AG04449 (cell line): ENCODE measurements at regions not wholly inside any gene's neighbourhood (a gene's known extent, or its start where the extent isn't known, plus 50 kb on each side); places are given as distances from the start of the nearest gene placed in this dataset.

ENCODE experiments used
- CTCF ChIA-PET: fragments of 350-600 bp; formaldehyde crosslinking; extraction: SDS; loops from one replicate; lab custom pipeline; 2021; ENCODE audit warnings: antibody characterized with exemption; lab: Yijun Ruan, JAX
- POLR2A ChIA-PET: fragments of 400-600, 350-600 bp; formaldehyde crosslinking; extraction: SDS; loops from one replicate; lab custom pipeline; 2020; ENCODE audit warnings: antibody characterized with exemption, inconsistent platforms; lab: Yijun Ruan, JAX
- DNase-seq: peaks from one replicate; pipeline ENCODE4 v3.0.0-alpha.2; 2010; ENCODE audit warnings: low read depth, low spot score
- H3K4me3 ChIP-seq: 2 replicates; pipeline ENCODE4 v1.5.1; 2011; ENCODE audit warnings: low read depth, mild to moderate bottlenecking, control low read depth, low read length
- TF ChIP-seq, protein P1 (sequence below): IDR thresholded peaks from one replicate; pipeline ENCODE4 v1.5.1; 2011; ENCODE audit warnings: mild to moderate bottlenecking, moderate library complexity, low read length, control low read depth, inconsistent platforms; ENCODE audit not compliant: insufficient read depth; ENCODE audit errors: missing control alignments

DNA sequence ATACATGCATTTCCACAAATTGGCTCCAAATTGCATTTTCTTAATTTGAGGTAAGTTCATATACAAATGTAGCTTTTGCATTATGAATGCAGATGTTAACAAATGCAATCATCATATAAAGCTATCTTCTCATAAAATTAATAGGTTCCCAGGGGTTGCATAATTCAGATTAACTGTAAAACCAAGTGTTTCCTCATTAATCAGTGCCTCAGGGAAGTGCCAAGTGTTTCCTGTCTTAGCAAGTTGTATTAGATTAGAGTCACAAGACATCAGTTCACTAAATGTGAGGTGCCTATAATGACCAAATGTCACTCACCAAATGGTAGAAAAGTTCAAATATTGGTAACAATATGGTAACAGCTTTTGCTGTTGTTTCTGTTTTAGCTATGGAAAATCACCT, 140.8 kb downstream of the PTGER3 start:
- TF ChIP-seq, protein P1, sequence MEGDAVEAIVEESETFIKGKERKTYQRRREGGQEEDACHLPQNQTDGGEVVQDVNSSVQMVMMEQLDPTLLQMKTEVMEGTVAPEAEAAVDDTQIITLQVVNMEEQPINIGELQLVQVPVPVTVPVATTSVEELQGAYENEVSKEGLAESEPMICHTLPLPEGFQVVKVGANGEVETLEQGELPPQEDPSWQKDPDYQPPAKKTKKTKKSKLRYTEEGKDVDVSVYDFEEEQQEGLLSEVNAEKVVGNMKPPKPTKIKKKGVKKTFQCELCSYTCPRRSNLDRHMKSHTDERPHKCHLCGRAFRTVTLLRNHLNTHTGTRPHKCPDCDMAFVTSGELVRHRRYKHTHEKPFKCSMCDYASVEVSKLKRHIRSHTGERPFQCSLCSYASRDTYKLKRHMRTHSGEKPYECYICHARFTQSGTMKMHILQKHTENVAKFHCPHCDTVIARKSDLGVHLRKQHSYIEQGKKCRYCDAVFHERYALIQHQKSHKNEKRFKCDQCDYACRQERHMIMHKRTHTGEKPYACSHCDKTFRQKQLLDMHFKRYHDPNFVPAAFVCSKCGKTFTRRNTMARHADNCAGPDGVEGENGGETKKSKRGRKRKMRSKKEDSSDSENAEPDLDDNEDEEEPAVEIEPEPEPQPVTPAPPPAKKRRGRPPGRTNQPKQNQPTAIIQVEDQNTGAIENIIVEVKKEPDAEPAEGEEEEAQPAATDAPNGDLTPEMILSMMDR = no peak
- POLR2A ChIA-PET = no interaction called here
- CTCF ChIA-PET = no interaction called here
- no peak overlapping the region for H3K4me3 ChIP-seq
- DNase-seq = no peak

DNA sequence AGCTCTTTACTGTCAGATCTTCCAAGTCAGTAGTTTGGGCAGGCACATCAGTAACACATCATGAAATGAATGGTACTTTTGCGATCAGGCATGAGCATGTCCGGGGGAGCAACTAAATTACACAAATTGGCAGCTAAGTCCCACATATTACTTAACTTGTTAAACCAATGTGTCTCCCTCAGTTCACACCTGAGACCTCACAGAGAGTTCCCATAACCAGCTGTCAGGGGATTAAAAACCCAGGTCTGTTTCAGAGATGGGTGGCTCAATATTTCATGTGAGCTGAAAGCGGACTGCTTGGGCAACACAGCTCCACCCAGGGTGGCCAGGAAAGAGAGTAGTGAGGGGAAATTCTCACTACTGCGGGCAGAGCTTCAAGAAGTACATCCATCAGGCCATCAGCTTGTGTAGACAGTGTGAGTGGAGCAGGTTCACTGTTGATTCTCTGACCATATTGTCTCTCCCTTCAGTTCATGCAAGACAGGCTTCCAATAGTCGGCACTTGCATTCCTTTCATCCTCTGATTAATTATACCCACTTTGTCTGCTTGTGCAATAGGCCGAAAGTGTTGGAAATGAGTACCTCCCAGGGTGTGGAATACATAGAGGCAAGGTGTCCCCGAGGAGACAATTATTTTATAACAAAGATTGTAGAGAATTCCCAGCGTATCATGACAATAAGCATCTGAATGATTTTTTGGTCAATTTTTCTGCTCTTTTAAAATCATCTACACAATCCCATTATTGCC, 139.9 kb downstream of the PTGER3 start:
- no peak overlapping the region for H3K4me3 ChIP-seq
- CTCF ChIA-PET = interaction anchor here (1.0 kb wide), 1 partner anchor 11 kb away, joined by 5 read pairs; no protein-coding TSS in a partner anchor
- DNase-seq = no peak
- TF ChIP-seq, protein P1 = no peak
- POLR2A ChIA-PET = no interaction called here

DNA sequence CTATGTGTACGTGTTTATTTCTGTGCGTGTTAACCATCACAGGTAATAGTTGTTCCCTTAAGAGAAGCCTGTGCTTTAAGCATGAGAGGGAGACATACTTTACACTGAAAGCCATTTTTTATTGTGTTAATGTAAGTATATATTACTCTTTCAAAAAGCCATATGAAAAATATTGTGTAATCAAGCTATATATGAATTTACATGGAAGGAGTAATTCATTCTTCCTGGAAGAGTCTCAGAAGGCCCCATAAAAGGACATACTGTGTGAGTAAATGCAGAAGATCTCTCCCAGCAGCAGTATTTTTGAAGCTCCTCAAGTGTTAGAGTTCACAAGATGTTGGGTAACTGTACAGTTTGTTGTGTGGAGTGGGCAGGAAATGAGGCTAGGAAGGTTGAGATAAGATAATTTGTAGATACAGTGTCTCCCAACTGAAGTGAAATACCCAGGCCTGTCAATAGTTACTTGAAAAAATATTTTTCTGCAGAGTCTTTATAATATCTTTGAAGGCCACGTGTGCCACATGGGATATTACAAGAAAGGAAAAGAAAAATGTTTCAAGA, 138.3 kb downstream of the PTGER3 start:
- TF ChIP-seq, protein P1 = no peak
- H3K4me3 ChIP-seq = no peak overlapping the region
- ChIA-PET POLR2A (no interaction called here), CTCF (interaction anchor here (1.1 kb wide), 1 partner anchor 12 kb away, joined by 3 read pairs; no protein-coding TSS in a partner anchor)
- DNase-seq = no peak

DNA sequence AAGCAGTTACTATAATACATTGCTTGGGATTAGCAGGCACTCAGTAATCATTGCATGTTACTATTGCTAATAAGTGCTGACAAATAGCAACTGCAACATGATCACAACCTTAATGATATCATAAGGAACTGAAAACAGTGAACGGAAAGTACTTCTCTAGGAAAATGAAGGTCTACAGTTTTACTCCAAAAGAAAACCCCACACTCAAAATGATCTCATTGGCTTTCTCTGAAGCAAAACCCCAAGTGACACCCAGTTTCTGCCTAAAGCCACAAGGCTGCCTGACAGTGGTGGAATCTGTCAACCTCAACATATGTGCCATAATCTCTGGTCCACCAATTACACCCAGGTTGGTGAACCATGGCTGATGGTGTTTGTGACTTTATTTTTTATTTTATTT, 137.6 kb downstream of the PTGER3 start:
- ChIA-PET CTCF (no interaction called here), POLR2A (no interaction called here)
- TF ChIP-seq, protein P1 = no peak
- no peak overlapping the region for H3K4me3 ChIP-seq
- DNase-seq = no peak

DNA sequence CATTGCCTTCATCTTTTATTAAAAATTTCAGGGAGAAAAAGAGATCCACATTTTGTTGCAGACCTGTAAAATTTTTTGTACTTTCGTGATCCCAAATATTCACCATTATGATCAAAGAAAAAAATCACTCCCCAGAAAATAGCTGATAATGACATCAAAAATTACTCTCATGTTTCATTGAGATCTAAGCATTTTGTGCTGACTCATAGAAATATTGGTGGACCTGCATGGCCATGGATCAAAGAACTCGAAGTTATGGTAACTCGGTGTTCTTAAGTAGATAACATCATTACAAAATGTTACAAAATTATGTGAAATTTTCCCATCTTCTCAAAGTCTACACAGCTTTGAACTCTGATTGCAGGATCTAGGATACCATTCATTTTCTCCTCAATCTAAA, 135.8 kb downstream of the PTGER3 start:
- TF ChIP-seq, protein P1 = no peak
- CTCF ChIA-PET = no interaction called here
- DNase-seq = no peak
- POLR2A ChIA-PET = no interaction called here
- H3K4me3 ChIP-seq = no peak overlapping the region

DNA sequence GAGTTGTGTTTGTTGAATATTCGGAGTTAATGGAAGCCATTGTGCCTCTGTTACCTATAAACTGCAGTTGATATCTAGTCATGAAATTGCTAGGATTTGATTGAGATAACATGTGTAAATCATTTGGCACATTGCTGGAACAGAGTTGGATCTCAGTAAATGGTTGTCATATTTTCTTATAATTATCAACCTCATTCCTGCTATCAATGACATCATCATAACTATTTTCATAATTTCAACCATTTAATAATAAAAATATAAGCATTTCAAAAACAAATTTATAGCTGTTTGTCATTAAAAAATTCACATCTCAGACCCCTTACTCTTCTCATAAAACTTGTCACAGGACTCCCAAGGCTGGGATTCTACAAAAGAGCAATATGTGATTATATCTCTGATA, 133.4 kb downstream of the PTGER3 start:
- TF ChIP-seq, protein P1 = no peak
- no peak overlapping the region for H3K4me3 ChIP-seq
- POLR2A ChIA-PET = no interaction called here
- no peak for DNase-seq
- CTCF ChIA-PET = no interaction called here
